ENCODE measurements at regions not wholly inside any gene's neighbourhood (a gene's known extent, or its start where the extent isn't known, plus 50 kb on each side); places are given as distances from the start of the nearest gene placed in this dataset.

- no peaks in the 10 kb centered on the region for H3K27me3 Mint-ChIP-seq (ENCODE audit: low read depth)
- no peak overlapping the region for H3K27ac Mint-ChIP-seq
- no peaks in the 10 kb centered on the region for H3K36me3 Mint-ChIP-seq (ENCODE audit: insufficient read depth in 2 of 2)
- peaks cover 5% of the 10 kb centered on the region for H3K4me1 Mint-ChIP-seq (ENCODE audit: low read depth)
- no peak for DNase-seq
- no peak overlapping the region for H3K4me3 Mint-ChIP-seq
- H3K9me3 Mint-ChIP-seq = no peaks in the 10 kb centered on the region
- no peak for ATAC-seq (replicated peaks in 1 of 2)
Measured at GRCh38 chr9:1461812-1462211, 411.7 kb downstream of the DMRT2 start.

GRCh38 chr9:1462626-1463308, 412.6 kb downstream of the DMRT2 start:
- Mint-ChIP-seq H3K4me3 (no peak overlapping the region), H3K9me3 (no peaks in the 10 kb centered on the region), H3K27ac (peak overlapping the region; percentile 54), H3K27me3 (ENCODE audit: low read depth) (no peaks in the 10 kb centered on the region), H3K4me1 (ENCODE audit: low read depth) (peaks cover 5% of the 10 kb centered on the region), H3K36me3 (ENCODE audit: insufficient read depth in 2 of 2) (no peaks in the 10 kb centered on the region)
- ATAC-seq (replicated peaks in 1 of 2) (no peak), DNase-seq (no peak)

- ATAC-seq (replicated peaks in 1 of 2) = peak; percentile 92 to 95
- Mint-ChIP-seq H3K9me3 (peaks cover 2% of the 10 kb centered on the region in 2 donors), H3K27me3 (ENCODE audit: low read depth) (peaks cover 7% of the 10 kb centered on the region)
Measured at GRCh38 chr9:1469996-1470395, 419.8 kb downstream of the DMRT2 start.

GRCh38 chr9:1473956-1474634, 423.9 kb downstream of the DMRT2 start:
- Mint-ChIP-seq H3K27ac (no peak overlapping the region), H3K4me1 (ENCODE audit: low read depth) (peaks cover 8% of the 10 kb centered on the region), H3K36me3 (ENCODE audit: insufficient read depth in 2 of 2) (peaks cover 0 to 2% of the 10 kb centered on the region in 2 donors), H3K4me3 (no peak overlapping the region), H3K27me3 (ENCODE audit: low read depth) (peaks cover 7% of the 10 kb centered on the region), H3K9me3 (peaks cover 4 to 5% of the 10 kb centered on the region in 2 donors)
- ATAC-seq (replicated peaks in 1 of 2) = no peak
- DNase-seq = no peak

More at GRCh38 chr9:1469996-1470395, 419.8 kb downstream of the DMRT2 start:
- H3K4me1 Mint-ChIP-seq (ENCODE audit: low read depth) = peaks cover 8% of the 10 kb centered on the region
- H3K36me3 Mint-ChIP-seq (ENCODE audit: insufficient read depth in 2 of 2) = no peaks in the 10 kb centered on the region
- H3K4me3 Mint-ChIP-seq = peak overlapping the region in 1 of 2 donors; percentile 48
- no peak for DNase-seq
- no peak overlapping the region for H3K27ac Mint-ChIP-seq

- no peak overlapping the region for H3K4me3 Mint-ChIP-seq
- ATAC-seq (replicated peaks in 1 of 2) (no peak), DNase-seq (no peak)
- H3K27me3 Mint-ChIP-seq (ENCODE audit: low read depth) = peaks cover 7% of the 10 kb centered on the region
- peaks cover 0 to 2% of the 10 kb centered on the region in 2 donors for H3K36me3 Mint-ChIP-seq (ENCODE audit: insufficient read depth in 2 of 2)
- H3K9me3 Mint-ChIP-seq = peaks cover 4 to 5% of the 10 kb centered on the region in 2 donors
- no peak overlapping the region for H3K27ac Mint-ChIP-seq
- H3K4me1 Mint-ChIP-seq (ENCODE audit: low read depth) = peaks cover 8% of the 10 kb centered on the region
Measured at GRCh38 chr9:1474671-1475070, 424.5 kb downstream of the DMRT2 start.

- peaks cover 0 to 4% of the 10 kb centered on the region in 2 donors for H3K9me3 Mint-ChIP-seq
- H3K27ac Mint-ChIP-seq = peak overlapping the region; percentile 97
- peaks cover 0 to 1% of the 10 kb centered on the region in 2 donors for H3K36me3 Mint-ChIP-seq (ENCODE audit: insufficient read depth in 2 of 2)
- peak overlapping the region; percentile 33 to 36 for H3K4me3 Mint-ChIP-seq
- no peaks in the 10 kb centered on the region for H3K27me3 Mint-ChIP-seq (ENCODE audit: low read depth)
- ATAC-seq (replicated peaks in 1 of 2) (peak; percentile 90 to 92), DNase-seq (peak; percentile 20 to 27)
- H3K4me1 Mint-ChIP-seq (ENCODE audit: low read depth) = peaks cover 17% of the 10 kb centered on the region
Measured at GRCh38 chr9:1490341-1491232, 440.4 kb downstream of the DMRT2 start.

GRCh38 chr9:1492156-1492555, 442.0 kb downstream of the DMRT2 start:
- no peak for ATAC-seq (replicated peaks in 1 of 2)
- DNase-seq = no peak
- Mint-ChIP-seq H3K27ac (no peak overlapping the region), H3K4me3 (no peak overlapping the region), H3K36me3 (ENCODE audit: insufficient read depth in 2 of 2) (peaks cover 0 to 1% of the 10 kb centered on the region in 2 donors), H3K4me1 (ENCODE audit: low read depth) (peaks cover 17% of the 10 kb centered on the region), H3K27me3 (ENCODE audit: low read depth) (no peaks in the 10 kb centered on the region), H3K9me3 (peaks cover 0 to 4% of the 10 kb centered on the region in 2 donors)

- DNase-seq = no peak
- Mint-ChIP-seq H3K4me3 (no peak overlapping the region), H3K4me1 (ENCODE audit: low read depth) (peaks cover 11% of the 10 kb centered on the region)
Measured at GRCh38 chr9:1495282-1496030, 445.3 kb downstream of the DMRT2 start.

GRCh38 chr9:1505489-1505888, 455.3 kb downstream of the DMRT2 start:
- H3K36me3 Mint-ChIP-seq (ENCODE audit: insufficient read depth in 2 of 2) = no peaks in the 10 kb centered on the region
- peaks cover 2 to 7% of the 10 kb centered on the region in 2 donors for H3K9me3 Mint-ChIP-seq
- ATAC-seq (replicated peaks in 1 of 2) (peak; percentile 93 to 95), DNase-seq (peak; percentile 15 to 17)
- no peaks in the 10 kb centered on the region for H3K27me3 Mint-ChIP-seq (ENCODE audit: low read depth)
- peaks cover 9% of the 10 kb centered on the region for H3K4me1 Mint-ChIP-seq (ENCODE audit: low read depth)
- no peak overlapping the region for H3K27ac Mint-ChIP-seq
- H3K4me3 Mint-ChIP-seq = no peak overlapping the region

More at GRCh38 chr9:1495282-1496030, 445.3 kb downstream of the DMRT2 start:
- Mint-ChIP-seq H3K27me3 (ENCODE audit: low read depth) (no peaks in the 10 kb centered on the region), H3K9me3 (no peaks in the 10 kb centered on the region), H3K36me3 (ENCODE audit: insufficient read depth in 2 of 2) (no peaks in the 10 kb centered on the region), H3K27ac (no peak overlapping the region)
- no peak for ATAC-seq (replicated peaks in 1 of 2)

GRCh38 chr9:1510712-1511111, 460.6 kb downstream of the DMRT2 start:
- H3K27me3 Mint-ChIP-seq (ENCODE audit: low read depth) = peaks cover 6% of the 10 kb centered on the region
- no peak overlapping the region for H3K4me3 Mint-ChIP-seq
- DNase-seq (no peak), ATAC-seq (replicated peaks in 1 of 2) (no peak)
- no peaks in the 10 kb centered on the region for H3K36me3 Mint-ChIP-seq (ENCODE audit: insufficient read depth in 2 of 2)
- H3K9me3 Mint-ChIP-seq = peaks cover 0 to 2% of the 10 kb centered on the region in 2 donors
- no peak overlapping the region for H3K27ac Mint-ChIP-seq
- peaks cover 7% of the 10 kb centered on the region for H3K4me1 Mint-ChIP-seq (ENCODE audit: low read depth)

- H3K36me3 Mint-ChIP-seq (ENCODE audit: insufficient read depth in 2 of 2) = no peaks in the 10 kb centered on the region
- no peak for DNase-seq
- H3K27ac Mint-ChIP-seq = no peak overlapping the region
- no peaks in the 10 kb centered on the region for H3K4me1 Mint-ChIP-seq (ENCODE audit: low read depth)
- no peaks in the 10 kb centered on the region for H3K9me3 Mint-ChIP-seq
- no peak overlapping the region for H3K4me3 Mint-ChIP-seq
- H3K27me3 Mint-ChIP-seq (ENCODE audit: low read depth) = peaks cover 6% of the 10 kb centered on the region
- ATAC-seq (replicated peaks in 1 of 2) = no peak
Measured at GRCh38 chr9:1513105-1513504, 462.9 kb downstream of the DMRT2 start.

GRCh38 chr9:1514250-1514649, 464.1 kb downstream of the DMRT2 start:
- H3K4me3 Mint-ChIP-seq = no peak overlapping the region
- H3K27me3 Mint-ChIP-seq (ENCODE audit: low read depth) = peaks cover 6% of the 10 kb centered on the region
- no peaks in the 10 kb centered on the region for H3K9me3 Mint-ChIP-seq
- no peak overlapping the region for H3K27ac Mint-ChIP-seq
- no peaks in the 10 kb centered on the region for H3K36me3 Mint-ChIP-seq (ENCODE audit: insufficient read depth in 2 of 2)
- peak in 1 of 2 donors; percentile 5 for ATAC-seq (replicated peaks in 1 of 2)
- no peaks in the 10 kb centered on the region for H3K4me1 Mint-ChIP-seq (ENCODE audit: low read depth)
- no peak for DNase-seq

Measured in activated T-cell treated with anti-CD3 and anti-CD28 coated beads, Interleukin-2, amount 50 U/mL, for 72 hours (primary cell).